MCF 10A (cell line): ENCODE measurements at regions not wholly inside any gene's neighbourhood (a gene's known extent, or its start where the extent isn't known, plus 50 kb on each side); places are given as distances from the start of the nearest gene placed in this dataset.
A peak's percentile ranks its signal among the peaks of the same experiment; 100 is the strongest.

Source experiments
- BruUV-seq: library from RNA; stranded (reverse); fragments of 400-500 nt; replicated peaks from 2 replicates; lab custom pipeline; 2021; lab: Mats Ljungman, UMichigan
- CTCF ChIA-PET: fragments of 300-600 bp; sonication (Branson Sonifier 250); formaldehyde crosslinking; extraction: SDS; loops from one replicate; lab custom pipeline; 2021; ENCODE audit warnings: antibody characterized with exemption, inconsistent platforms; lab: Yijun Ruan, JAX
- POLR2A ChIA-PET: fragments of 300-600, 350-650 bp; sonication (Branson Sonifier 250); formaldehyde crosslinking; extraction: SDS; loops from one replicate; lab custom pipeline; 2020; ENCODE audit warnings: antibody characterized with exemption, inconsistent platforms; lab: Yijun Ruan, JAX
- DNase-seq: peaks from one replicate; pipeline ENCODE4 v3.0.0-alpha.2; 2018; ENCODE audit not compliant: unreplicated experiment
- H3K27ac Mint-ChIP-seq: one replicate; pipeline ENCODE4 v1.8.0; 2022; ENCODE audit warnings: mild to moderate bottlenecking, low read depth, mixed read lengths; ENCODE audit not compliant: unreplicated experiment
- H3K27me3 Mint-ChIP-seq: one replicate; pipeline ENCODE4 v1.8.0; 2022; ENCODE audit warnings: mixed read lengths; ENCODE audit not compliant: insufficient read depth, unreplicated experiment
- H3K36me3 Mint-ChIP-seq: one replicate; pipeline ENCODE4 v1.8.0; 2022; ENCODE audit warnings: mild to moderate bottlenecking, moderate library complexity, mixed read lengths; ENCODE audit not compliant: insufficient read depth, unreplicated experiment
- H3K4me1 Mint-ChIP-seq: one replicate; pipeline ENCODE4 v1.8.0; 2022; ENCODE audit warnings: mixed read lengths; ENCODE audit not compliant: insufficient read depth, unreplicated experiment
- H3K4me3 Mint-ChIP-seq: one replicate; pipeline ENCODE4 v1.8.0; 2022; ENCODE audit warnings: mild to moderate bottlenecking, moderate library complexity, mixed read lengths; ENCODE audit not compliant: unreplicated experiment
- H3K9me3 Mint-ChIP-seq: one replicate; pipeline ENCODE4 v1.8.0; 2022; ENCODE audit warnings: mixed read lengths; ENCODE audit not compliant: unreplicated experiment
- intact Hi-C: fragments of 100-400 bp; cut with micrococcal nuclease; formaldehyde crosslinking; loops from 2 replicates; pipeline ENCODE4 v1.14.1; 2022
- TF ChIP-seq, protein P1 (sequence below): fragments of 200-600 bp; IDR thresholded peaks from one replicate; pipeline ENCODE4 v1.8.0; 2022; ENCODE audit warnings: antibody characterized with exemption, mild to moderate bottlenecking; ENCODE audit not compliant: unreplicated experiment

DNA sequence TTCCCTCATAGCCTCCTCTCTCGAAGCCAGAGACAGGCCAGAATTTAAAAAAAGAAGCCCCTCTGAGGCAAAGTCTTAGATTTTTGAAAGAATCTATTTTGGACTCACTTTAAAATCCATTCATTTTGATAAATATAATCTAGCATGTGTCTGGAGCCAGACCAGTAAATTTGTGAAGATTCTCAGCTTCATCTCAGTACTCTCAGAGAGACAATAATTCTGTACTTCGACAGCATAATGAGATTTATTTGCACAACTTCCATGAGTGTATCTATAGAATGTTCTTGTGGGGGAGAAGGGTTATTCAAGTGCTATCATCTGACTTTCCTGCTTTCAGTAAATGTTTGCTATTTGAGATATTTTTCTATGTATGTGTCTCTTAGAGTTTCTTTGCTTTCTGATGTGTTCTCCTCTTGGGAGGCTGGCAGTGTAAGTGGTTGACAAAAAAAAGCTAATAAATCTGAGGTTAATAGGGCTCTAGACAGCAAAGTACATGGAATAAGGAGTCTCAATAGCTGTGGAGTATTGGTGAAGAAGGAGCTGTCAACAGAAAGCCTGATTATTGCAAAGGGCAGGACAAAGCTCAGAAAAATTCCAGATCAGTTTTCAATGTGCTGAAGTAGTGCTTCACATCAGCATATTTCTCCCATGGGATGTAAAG is 223.0 kb downstream of the PTBP2 start:
- no peaks in the 10 kb centered on the region for H3K9me3 Mint-ChIP-seq
- no TSS peak for BruUV-seq
- intact Hi-C loops, result no loop called here
- H3K36me3 Mint-ChIP-seq, result no peaks in the 10 kb centered on the region
- DNase-seq, result no peak
- peaks cover 8% of the 10 kb centered on the region for H3K4me1 Mint-ChIP-seq
- H3K27me3 Mint-ChIP-seq, result no peaks in the 10 kb centered on the region
- TF ChIP-seq, protein P1, sequence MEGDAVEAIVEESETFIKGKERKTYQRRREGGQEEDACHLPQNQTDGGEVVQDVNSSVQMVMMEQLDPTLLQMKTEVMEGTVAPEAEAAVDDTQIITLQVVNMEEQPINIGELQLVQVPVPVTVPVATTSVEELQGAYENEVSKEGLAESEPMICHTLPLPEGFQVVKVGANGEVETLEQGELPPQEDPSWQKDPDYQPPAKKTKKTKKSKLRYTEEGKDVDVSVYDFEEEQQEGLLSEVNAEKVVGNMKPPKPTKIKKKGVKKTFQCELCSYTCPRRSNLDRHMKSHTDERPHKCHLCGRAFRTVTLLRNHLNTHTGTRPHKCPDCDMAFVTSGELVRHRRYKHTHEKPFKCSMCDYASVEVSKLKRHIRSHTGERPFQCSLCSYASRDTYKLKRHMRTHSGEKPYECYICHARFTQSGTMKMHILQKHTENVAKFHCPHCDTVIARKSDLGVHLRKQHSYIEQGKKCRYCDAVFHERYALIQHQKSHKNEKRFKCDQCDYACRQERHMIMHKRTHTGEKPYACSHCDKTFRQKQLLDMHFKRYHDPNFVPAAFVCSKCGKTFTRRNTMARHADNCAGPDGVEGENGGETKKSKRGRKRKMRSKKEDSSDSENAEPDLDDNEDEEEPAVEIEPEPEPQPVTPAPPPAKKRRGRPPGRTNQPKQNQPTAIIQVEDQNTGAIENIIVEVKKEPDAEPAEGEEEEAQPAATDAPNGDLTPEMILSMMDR, result no peak
- no peak overlapping the region for H3K27ac Mint-ChIP-seq
- no peak overlapping the region for H3K4me3 Mint-ChIP-seq
- POLR2A ChIA-PET, result interaction anchor here (0.5 to 1.0 kb wide), 3 partner anchors 79 to 777 kb away, joined by 3 read pairs; no protein-coding TSS in a partner anchor
- CTCF ChIA-PET, result interaction anchor here (0.7 to 1.8 kb wide), 3 partner anchors 16 to 923 kb away, joined by 3 to 8 read pairs (median 4); no protein-coding TSS in a partner anchor

DNA sequence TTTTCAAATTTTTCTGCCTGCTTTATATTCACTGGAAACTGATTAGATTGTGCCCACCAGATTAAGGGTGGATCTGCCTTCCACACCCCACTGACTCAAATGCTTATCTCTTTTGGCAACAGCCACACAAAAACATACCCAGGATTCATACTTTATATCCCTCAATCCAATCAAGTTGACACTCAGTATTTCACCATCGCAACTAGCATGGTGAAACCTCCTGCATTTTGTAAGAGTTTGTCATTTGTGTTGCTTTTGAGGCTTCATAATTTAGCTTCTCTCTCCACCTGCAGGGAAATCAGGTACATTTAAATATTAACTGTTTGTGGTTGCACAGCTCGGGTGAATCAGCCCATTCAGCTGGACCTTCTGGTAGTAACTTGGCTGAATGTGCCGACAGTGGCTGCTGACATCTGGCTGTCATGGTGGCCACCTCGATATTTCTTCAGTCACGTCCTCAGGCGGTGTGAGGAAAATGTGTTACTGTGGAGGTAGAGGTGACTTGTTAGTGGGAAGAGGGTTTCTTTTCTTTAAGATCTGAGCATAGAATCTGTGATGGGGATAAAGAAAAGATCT is 224.0 kb downstream of the PTBP2 start:
- BruUV-seq, result no TSS peak
- Mint-ChIP-seq H3K27me3 (no peaks in the 10 kb centered on the region), H3K9me3 (no peaks in the 10 kb centered on the region), H3K27ac (no peak overlapping the region), H3K36me3 (no peaks in the 10 kb centered on the region), H3K4me3 (no peak overlapping the region), H3K4me1 (peaks cover 8% of the 10 kb centered on the region)
- peak; percentile 36 for DNase-seq
- intact Hi-C loops, result no loop called here
- TF ChIP-seq, protein P1, result no peak
- ChIA-PET CTCF (interaction anchor here (0.7 to 1.8 kb wide), 5 partner anchors 17 to 1062 kb away, joined by 3 to 8 read pairs (median 4); no protein-coding TSS in a partner anchor), POLR2A (no interaction called here)

DNA sequence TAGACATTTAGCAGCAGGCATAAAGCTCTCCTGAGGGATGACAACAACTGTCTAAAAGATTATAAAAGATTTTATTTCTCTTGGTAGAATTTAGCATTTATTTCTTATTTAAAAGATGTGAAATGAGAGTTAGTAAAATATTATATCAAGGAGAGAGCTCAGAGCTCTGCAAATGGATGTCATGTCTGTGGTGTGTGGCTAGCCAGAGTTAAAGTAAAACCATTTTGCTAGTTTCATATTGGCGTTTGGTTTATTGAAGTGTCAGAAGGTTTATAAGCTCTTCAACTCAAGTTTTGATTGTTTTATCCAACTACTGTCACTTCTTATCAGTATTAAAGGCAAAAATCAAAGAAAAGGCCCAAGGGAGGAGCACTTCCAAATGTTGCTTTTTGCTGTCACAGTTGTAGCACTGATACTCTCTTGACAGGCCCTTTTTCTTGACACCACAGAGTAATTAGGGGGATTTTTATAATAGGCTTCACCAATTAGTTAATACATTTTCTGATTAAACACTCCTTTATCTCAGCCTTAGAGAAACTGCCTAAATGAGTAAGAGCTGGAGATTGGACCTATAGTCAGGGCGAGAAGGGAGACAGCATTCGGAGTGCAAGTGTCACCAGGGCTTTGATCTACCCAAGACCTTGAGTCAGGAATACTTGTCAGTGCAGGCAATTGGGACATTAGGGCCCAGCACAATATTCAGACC is 233.9 kb downstream of the PTBP2 start:
- H3K4me1 Mint-ChIP-seq, result no peaks in the 10 kb centered on the region
- H3K4me3 Mint-ChIP-seq, result no peak overlapping the region
- no peaks in the 10 kb centered on the region for H3K9me3 Mint-ChIP-seq
- H3K27ac Mint-ChIP-seq, result no peak overlapping the region
- DNase-seq, result no peak
- BruUV-seq, result no TSS peak
- ChIA-PET POLR2A (no interaction called here), CTCF (interaction anchor here (0.6 to 1.4 kb wide), 3 partner anchors 10 to 1647 kb away, joined by 3 to 7 read pairs (median 3); no protein-coding TSS in a partner anchor)
- TF ChIP-seq, protein P1, result no peak
- H3K27me3 Mint-ChIP-seq, result no peaks in the 10 kb centered on the region
- no peaks in the 10 kb centered on the region for H3K36me3 Mint-ChIP-seq
- intact Hi-C loops, result no loop called here

DNA sequence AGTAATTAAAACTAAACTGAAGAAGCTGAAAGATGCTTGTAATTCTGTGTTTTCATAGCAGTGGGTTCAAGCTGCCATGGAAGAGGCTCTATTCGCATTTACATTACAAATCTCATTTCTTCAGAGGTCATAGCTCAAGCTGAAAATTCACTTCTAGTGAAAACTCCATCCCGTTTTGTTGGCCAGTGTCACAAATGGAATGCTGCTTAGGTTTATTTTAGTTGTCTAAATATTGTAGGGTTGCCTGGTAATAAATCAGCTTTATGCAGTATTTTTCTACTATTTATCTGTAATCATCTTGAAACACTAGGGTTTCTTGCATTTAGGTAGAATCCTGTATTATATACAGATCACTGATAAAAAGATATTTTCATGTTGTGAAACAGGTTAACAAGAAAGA is 240.6 kb downstream of the PTBP2 start:
- intact Hi-C loops, result loop anchor here (10.0 kb wide), 2 partner anchors 283 to 563 kb away; no protein-coding TSS in a partner anchor

More for the DNA sequence above, 240.6 kb downstream of the PTBP2 start:
- H3K36me3 Mint-ChIP-seq, result no peaks in the 10 kb centered on the region
- ChIA-PET CTCF (interaction anchor here (0.6 to 1.4 kb wide), 3 partner anchors 395 to 1675 kb away, joined by 3 to 4 read pairs (median 4); no protein-coding TSS in a partner anchor), POLR2A (interaction anchor here (1.0 kb wide), 1 partner anchor 726 kb away, joined by 3 read pairs; no protein-coding TSS in a partner anchor)
- DNase-seq, result no peak
- no peak overlapping the region for H3K27ac Mint-ChIP-seq
- TF ChIP-seq, protein P1, result no peak
- peaks cover 6% of the 10 kb centered on the region for H3K4me1 Mint-ChIP-seq
- H3K27me3 Mint-ChIP-seq, result no peaks in the 10 kb centered on the region
- H3K9me3 Mint-ChIP-seq, result no peaks in the 10 kb centered on the region
- no peak overlapping the region for H3K4me3 Mint-ChIP-seq
- no TSS peak for BruUV-seq
